ENCODE measurements at regions not wholly inside any gene's neighbourhood (a gene's known extent, or its start where the extent isn't known, plus 50 kb on each side); places are given as distances from the start of the nearest gene placed in this dataset.

- TF ChIP-seq POLR2A (IDR thresholded peaks at IDR 0.05; ENCODE audit: extremely low read depth, insufficient read length), result no peak
- no peak for TF ChIP-seq CTCF (IDR thresholded peaks at IDR 0.05; ENCODE audit: low read depth, low read length)
- no peak for TF ChIP-seq MAX (IDR thresholded peaks at IDR 0.05; ENCODE audit: low read depth, low read length)
Measured at GRCh38 chr12:16658699-16659098, 52.7 kb upstream of the LMO3 start.

All from NB4 (cell line).